ENCODE measurements at regions not wholly inside any gene's neighbourhood (a gene's known extent, or its start where the extent isn't known, plus 50 kb on each side); places are given as distances from the start of the nearest gene placed in this dataset.

GRCh38 chr15:59931646-59932261 is 72.4 kb upstream of the FOXB1 start:
- TF ChIP-seq CTCF (IDR thresholded peaks at IDR 0.05; ENCODE audit: insufficient read depth, low read length, poor library complexity, severe bottlenecking) (no peak), EZH2phosphoT487 (conservative IDR thresholded peaks at IDR 0.05; ENCODE audit: low read length) (no peak)
